ENCODE measurements at regions not wholly inside any gene's neighbourhood (a gene's known extent, or its start where the extent isn't known, plus 50 kb on each side); places are given as distances from the start of the nearest gene placed in this dataset.

DNA sequence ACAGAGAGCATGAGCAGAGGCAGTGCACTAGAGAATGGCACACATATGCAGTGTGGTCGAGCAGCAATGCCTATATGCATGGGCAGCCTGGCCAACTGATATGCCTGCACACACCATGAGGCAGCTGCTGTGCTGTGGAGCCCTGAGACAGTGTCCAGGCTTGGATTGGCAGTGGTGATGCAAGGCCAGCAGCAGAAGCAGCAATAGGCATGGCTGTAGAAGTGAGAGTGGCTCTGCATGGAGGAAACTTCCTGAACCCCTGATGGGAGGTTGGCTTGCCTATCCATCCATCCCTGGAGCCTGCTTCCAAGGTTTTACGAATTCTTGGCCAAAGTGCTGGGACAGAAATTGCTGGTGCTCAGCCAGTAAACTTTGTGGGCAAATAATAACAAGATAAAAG, 89.7 kb downstream of the DIRAS3 start:
- H3K36me3 ChIP-seq (ENCODE audit: insufficient read depth), result no peaks in the 10 kb centered on the region
- no peak overlapping the region for H3K27ac ChIP-seq (ENCODE audit: low read depth)
- WGBS, result 76% methylated on average over 2 of the region's 2 CpGs
- DNase-seq (ENCODE audit: extremely low spot score), result no peak
- H3K4me1 ChIP-seq (ENCODE audit: insufficient read depth), result no peaks in the 10 kb centered on the region
- no peak overlapping the region for H3K4me3 ChIP-seq (ENCODE audit: low read depth, low read length)

DNA sequence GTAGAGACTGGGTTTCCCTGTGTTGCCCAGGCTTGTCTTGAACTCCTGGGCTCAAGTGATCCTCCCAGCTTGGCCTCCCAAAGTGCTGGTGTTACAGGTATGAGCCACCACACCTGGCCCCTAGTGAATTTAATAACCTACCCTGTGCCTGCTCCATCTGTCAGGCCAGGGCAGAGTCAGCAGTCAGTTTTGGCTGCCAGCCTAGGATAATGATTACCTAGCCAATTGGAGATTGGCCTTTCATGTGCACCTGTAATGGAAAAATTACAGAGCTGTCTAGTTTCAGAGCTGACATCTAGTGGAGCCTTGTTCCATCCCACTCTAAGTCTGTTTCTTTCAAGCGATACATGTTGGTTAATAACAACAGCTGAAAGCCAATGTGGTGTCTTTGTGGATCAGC, 92.0 kb downstream of the DIRAS3 start:
- Histone ChIP-seq H3K4me3 (ENCODE audit: low read depth, low read length) (no peak overlapping the region), H3K4me1 (ENCODE audit: insufficient read depth) (no peaks in the 10 kb centered on the region), H3K27ac (ENCODE audit: low read depth) (no peak overlapping the region), H3K36me3 (ENCODE audit: insufficient read depth) (no peaks in the 10 kb centered on the region)
- WGBS, result 96% methylated on average over 1 of the region's 1 CpG
- no peak for DNase-seq (ENCODE audit: extremely low spot score)

DNA sequence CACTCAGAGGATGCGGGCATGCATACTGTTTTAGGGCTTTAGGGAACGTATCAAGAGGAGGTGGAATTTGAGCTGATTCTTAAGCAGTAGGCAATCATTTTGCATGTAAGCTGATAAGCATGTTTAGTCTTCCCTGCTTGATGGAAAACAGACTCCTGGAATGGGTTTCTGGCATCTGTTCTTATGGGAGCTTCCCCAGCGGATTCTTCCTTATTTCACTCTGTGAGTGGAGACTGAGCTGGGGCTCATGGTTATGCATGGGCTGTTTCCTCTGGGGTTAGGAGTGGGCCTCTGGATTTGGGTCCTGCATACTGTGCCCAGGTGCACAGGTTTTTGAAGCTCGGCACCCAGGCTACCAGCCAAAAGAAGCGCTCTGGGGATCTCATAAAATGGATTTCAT, 93.4 kb downstream of the DIRAS3 start:
- no peaks in the 10 kb centered on the region for H3K36me3 ChIP-seq (ENCODE audit: insufficient read depth)
- H3K4me3 ChIP-seq (ENCODE audit: low read depth, low read length), result no peak overlapping the region
- H3K4me1 ChIP-seq (ENCODE audit: insufficient read depth), result no peaks in the 10 kb centered on the region
- no peak overlapping the region for H3K27ac ChIP-seq (ENCODE audit: low read depth)
- DNase-seq (ENCODE audit: extremely low spot score), result peak; percentile 54
- WGBS, result 32% methylated on average over 5 of the region's 5 CpGs

DNA sequence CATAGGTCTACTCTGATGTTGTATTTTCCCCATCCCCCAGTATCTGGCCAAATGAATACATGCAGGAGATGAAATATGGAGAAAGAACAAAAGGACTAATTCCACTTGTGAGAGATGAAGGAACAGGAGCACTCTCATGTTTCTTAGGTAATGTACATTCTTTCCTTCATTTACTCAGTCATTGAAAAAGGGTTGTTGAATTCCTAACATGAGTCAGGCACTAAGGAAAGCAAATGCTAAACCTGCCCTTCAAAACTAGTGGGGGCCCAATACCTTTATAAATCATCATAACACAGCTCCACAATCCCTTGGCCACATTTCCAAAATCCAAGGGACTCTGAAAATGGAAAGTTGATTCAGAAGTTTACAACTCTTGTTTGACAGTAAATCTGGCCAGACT, 94.3 kb downstream of the DIRAS3 start:
- no peak overlapping the region for H3K27ac ChIP-seq (ENCODE audit: low read depth)
- no peaks in the 10 kb centered on the region for H3K4me1 ChIP-seq (ENCODE audit: insufficient read depth)
- no peak for DNase-seq (ENCODE audit: extremely low spot score)
- no peak overlapping the region for H3K4me3 ChIP-seq (ENCODE audit: low read depth, low read length)
- H3K36me3 ChIP-seq (ENCODE audit: insufficient read depth), result no peaks in the 10 kb centered on the region

DNA sequence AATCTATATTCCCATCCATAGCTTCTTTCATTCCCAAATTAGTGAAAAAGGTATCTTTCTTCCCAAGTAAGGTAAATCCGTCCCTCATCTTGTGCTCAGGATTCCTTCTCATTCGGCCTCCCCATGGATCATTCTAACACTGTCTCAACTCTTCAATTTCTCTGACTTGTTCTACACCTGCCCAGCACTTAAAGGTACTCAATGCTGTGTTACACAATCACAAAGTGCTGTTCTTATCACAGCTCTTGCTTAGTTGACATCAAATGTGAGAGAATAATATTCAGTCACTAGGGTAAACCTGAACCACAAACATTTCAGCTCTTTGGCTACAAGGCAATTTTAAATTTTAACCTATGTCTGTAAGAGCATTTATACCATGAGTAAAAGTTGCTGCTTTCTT, 94.8 kb downstream of the DIRAS3 start:
- no peaks in the 10 kb centered on the region for H3K36me3 ChIP-seq (ENCODE audit: insufficient read depth)
- 95% methylated on average over 2 of the region's 2 CpGs for WGBS

DNA sequence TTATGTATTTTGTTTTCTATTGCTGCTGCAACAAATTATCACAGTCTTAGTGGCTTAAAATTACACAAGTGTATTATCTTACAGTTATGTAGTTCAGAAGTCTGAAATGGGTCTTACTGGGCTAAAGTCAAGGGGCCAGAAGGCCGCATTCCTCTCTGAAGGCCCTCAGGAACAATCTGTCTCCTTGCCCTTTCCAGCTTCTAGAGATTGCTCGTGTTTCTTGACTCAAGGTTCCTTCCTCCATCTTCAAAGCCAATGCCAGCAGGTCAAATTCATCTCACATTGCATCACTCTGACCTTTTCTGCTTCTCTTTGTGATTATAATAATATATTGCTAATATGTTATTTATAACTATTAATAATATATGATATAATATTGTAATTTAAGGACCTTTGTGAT, 97.1 kb downstream of the DIRAS3 start:
- 88% methylated on average over 2 of the region's 2 CpGs for WGBS
- Histone ChIP-seq H3K4me1 (ENCODE audit: insufficient read depth) (no peaks in the 10 kb centered on the region), H3K4me3 (ENCODE audit: low read depth, low read length) (no peak overlapping the region), H3K36me3 (ENCODE audit: insufficient read depth) (no peaks in the 10 kb centered on the region), H3K27ac (ENCODE audit: low read depth) (no peak overlapping the region)
- DNase-seq (ENCODE audit: extremely low spot score), result no peak

More for the DNA sequence above, 94.8 kb downstream of the DIRAS3 start:
- H3K4me1 ChIP-seq (ENCODE audit: insufficient read depth), result no peaks in the 10 kb centered on the region
- no peak overlapping the region for H3K27ac ChIP-seq (ENCODE audit: low read depth)
- no peak overlapping the region for H3K4me3 ChIP-seq (ENCODE audit: low read depth, low read length)
- no peak for DNase-seq (ENCODE audit: extremely low spot score)

DNA sequence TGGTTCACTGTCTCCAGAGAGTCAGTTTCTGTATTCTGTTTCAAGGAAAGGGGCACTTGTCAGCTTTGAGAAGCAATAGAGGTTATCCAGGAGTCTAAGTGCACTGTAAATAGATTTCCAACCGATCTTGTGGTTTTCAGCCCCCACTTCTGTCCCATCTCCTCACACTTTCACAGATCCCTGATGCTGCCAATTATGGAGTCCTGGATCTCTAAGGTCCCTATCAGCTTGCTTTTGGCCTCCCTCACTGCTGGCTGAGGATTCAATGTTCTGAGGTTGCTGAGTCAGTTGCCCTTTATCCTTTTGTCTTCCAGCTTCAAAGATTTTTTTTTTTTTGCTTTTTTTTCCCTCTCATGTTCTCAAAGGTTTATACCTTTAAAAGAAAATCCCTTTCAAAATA, 98.4 kb downstream of the DIRAS3 start:
- Histone ChIP-seq H3K4me1 (ENCODE audit: insufficient read depth) (no peaks in the 10 kb centered on the region), H3K4me3 (ENCODE audit: low read depth, low read length) (no peak overlapping the region), H3K36me3 (ENCODE audit: insufficient read depth) (no peaks in the 10 kb centered on the region), H3K27ac (ENCODE audit: low read depth) (no peak overlapping the region)
- no peak for DNase-seq (ENCODE audit: extremely low spot score)
- WGBS, result 46% methylated on average over 1 of the region's 1 CpG

DNA sequence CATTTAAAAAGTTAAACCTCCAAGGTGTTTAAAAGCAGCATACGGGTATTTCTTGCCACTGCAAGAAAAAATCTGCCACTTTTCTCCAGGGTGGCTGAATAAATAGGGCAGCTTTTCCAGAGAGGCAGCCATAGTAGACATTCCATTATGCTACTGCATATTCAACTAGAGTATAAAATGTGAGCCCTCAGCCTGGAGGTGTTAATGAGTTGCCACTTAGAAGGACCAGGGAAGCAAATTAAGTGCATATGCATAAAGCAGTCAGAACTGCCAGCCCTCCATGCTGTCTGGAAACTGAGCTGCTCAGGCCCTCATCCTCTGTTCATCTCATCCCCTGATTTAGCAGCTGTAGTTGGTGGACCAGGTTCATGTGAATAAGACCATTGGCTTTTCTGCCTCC, 99.4 kb downstream of the DIRAS3 start:
- no peaks in the 10 kb centered on the region for H3K36me3 ChIP-seq (ENCODE audit: insufficient read depth)
- no peak overlapping the region for H3K4me3 ChIP-seq (ENCODE audit: low read depth, low read length)
- WGBS, result 92% methylated on average over 1 of the region's 1 CpG
- no peak overlapping the region for H3K27ac ChIP-seq (ENCODE audit: low read depth)
- no peaks in the 10 kb centered on the region for H3K4me1 ChIP-seq (ENCODE audit: insufficient read depth)
- DNase-seq (ENCODE audit: extremely low spot score), result no peak

DNA sequence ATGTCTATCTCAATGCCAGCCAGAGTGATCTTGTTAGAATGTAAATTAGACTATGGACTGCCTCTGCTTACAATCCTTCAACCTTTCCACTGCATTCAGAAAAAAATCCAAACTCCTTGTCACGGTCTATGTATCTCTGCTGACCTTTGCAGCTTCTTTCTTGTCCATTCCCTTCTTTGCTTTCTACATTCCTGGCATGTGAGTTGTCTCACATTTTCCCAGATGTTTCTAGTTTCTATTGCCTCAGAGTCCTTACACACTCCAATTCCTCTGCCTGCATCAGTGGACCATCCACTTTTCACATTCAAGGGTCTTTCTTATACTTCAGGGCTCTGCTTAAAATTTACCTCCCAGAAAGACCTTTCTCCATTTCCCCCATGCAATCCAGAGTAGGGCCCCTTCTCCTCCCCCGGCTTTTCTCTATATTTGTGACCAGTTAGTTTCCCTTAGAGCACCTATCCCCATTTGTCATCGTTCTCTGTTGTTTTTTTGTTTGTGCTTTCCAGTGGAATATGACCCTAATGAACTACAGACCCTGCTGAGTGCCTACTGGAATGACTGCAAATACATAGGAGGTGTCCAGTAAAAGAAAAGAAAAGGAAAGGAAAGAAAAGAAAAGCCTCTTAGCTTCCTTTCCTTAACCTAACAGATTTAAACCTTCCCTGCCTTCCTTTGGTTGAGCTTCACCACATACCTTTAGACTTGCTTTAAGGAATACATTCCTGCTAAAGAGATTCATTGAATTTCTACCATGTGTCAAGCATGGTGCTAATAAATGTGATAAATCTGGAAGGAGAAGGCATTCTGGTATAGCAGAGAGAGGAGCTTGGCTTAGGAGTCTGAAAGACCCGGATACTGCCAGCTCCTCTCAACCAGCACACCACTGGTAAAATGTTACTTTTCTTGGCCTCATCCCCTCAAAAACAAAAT, 102.0 kb downstream of the DIRAS3 start:
- no peak for DNase-seq (ENCODE audit: extremely low spot score)
- WGBS, result 69% methylated on average over 4 of the region's 4 CpGs
- Histone ChIP-seq H3K4me1 (ENCODE audit: insufficient read depth) (no peaks in the 10 kb centered on the region), H3K4me3 (ENCODE audit: low read depth, low read length) (no peak overlapping the region), H3K36me3 (ENCODE audit: insufficient read depth) (no peaks in the 10 kb centered on the region), H3K27ac (ENCODE audit: low read depth) (no peak overlapping the region)

DNA sequence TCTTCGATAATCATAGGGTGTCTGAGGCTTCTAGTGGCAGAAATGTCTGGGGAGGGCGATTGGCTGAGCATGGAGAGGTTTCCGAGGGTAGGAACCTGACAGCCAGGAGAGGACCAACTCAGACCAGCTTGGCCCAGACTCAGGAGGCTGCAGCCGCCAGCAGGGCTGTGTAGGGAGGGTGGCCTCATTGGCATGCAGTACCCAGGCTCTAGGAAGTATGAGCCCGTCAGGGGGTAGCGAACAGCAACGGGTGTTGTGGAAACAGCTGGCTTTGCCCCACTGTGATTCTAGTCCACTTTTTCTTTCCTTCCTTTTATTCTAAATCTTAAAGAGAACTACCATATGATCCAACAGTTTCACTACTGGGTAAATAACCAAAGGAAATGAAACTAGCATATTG, 103.3 kb downstream of the DIRAS3 start:
- no peak for DNase-seq (ENCODE audit: extremely low spot score)
- Histone ChIP-seq H3K27ac (ENCODE audit: low read depth) (no peak overlapping the region), H3K4me3 (ENCODE audit: low read depth, low read length) (no peak overlapping the region), H3K36me3 (ENCODE audit: insufficient read depth) (no peaks in the 10 kb centered on the region), H3K4me1 (ENCODE audit: insufficient read depth) (no peaks in the 10 kb centered on the region)
- WGBS, result 71% methylated on average over 7 of the region's 7 CpGs

DNA sequence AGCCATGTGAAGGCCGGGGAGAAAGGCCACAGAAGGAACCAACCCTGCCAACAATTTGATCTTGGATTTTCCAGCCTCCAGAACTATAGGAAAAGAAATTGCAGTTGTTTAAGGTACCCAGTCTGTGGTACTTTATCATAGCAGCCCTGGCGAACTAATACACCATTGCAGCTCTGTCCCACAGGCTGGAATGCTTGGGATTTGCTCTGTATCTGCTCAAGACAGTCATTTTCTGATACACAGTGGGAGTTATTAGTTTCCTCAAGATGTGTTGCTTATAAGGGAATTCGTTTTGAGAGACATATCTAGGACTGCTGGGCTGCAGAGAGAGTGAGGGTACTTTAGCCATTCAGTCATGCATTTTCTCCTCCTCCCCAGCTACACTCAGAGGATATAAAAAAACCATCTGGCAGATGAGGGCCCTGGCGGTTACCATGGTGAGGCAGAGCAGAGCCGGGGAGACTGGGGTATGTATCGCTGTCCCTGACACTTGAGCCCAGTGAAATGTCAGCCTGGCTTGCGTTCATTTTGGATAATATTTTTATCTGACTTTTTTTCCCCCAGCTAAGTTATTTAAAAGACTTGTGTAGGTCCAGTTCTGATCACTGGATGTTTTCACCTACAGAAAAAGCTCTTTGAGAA, 104.6 kb downstream of the DIRAS3 start:
- Histone ChIP-seq H3K27ac (ENCODE audit: low read depth) (no peak overlapping the region), H3K4me1 (ENCODE audit: insufficient read depth) (no peaks in the 10 kb centered on the region), H3K4me3 (ENCODE audit: low read depth, low read length) (no peak overlapping the region), H3K36me3 (ENCODE audit: insufficient read depth) (no peaks in the 10 kb centered on the region)
- WGBS, result 37% methylated on average over 7 of the region's 7 CpGs
- no peak for DNase-seq (ENCODE audit: extremely low spot score)

DNA sequence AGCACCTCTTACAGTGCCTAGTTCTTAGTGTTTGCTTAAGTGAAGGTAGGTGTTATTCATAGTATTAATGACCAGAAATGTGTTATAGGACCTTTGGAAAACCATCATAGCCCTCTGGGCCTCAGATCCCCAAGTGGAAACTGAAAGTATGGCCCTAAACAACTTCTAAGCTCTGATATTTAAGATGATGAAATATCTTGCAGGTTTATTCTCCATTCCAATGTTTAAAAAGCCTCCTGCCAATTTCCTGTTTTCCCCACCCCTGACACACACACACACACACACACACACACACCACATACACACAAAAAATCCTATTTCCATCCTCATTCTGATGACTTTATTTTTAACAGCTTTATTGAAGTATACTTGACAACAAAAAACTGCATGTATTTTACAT, 108.2 kb downstream of the DIRAS3 start:
- no peak for DNase-seq (ENCODE audit: extremely low spot score)
- Histone ChIP-seq H3K4me1 (ENCODE audit: insufficient read depth) (no peaks in the 10 kb centered on the region), H3K27ac (ENCODE audit: low read depth) (no peak overlapping the region), H3K36me3 (ENCODE audit: insufficient read depth) (no peaks in the 10 kb centered on the region), H3K4me3 (ENCODE audit: low read depth, low read length) (no peak overlapping the region)

DNA sequence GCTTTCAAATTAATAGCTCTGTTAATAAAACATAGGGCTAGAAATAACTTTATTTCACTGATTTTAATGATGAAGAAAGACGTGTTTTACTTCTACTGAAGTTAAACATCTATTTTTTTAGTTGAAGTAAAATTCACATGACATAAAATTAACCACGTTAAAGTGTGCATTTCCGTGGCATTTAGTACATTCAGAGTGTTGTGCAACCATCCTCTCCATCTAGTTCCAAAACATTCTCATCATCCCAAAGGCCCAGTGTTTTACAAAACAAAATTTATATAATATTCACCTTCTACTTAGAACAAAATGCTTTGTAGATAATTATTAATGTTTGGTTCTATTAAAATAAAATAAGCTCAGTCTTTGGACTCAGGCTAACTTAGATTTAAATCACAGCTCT, 108.5 kb upstream of the GNG12 start:
- WGBS, result 76% methylated on average over 3 of the region's 3 CpGs
- Histone ChIP-seq H3K4me1 (ENCODE audit: insufficient read depth) (no peaks in the 10 kb centered on the region), H3K27ac (ENCODE audit: low read depth) (no peak overlapping the region), H3K36me3 (ENCODE audit: insufficient read depth) (no peaks in the 10 kb centered on the region), H3K4me3 (ENCODE audit: low read depth, low read length) (no peak overlapping the region)
- no peak for DNase-seq (ENCODE audit: extremely low spot score)

DNA sequence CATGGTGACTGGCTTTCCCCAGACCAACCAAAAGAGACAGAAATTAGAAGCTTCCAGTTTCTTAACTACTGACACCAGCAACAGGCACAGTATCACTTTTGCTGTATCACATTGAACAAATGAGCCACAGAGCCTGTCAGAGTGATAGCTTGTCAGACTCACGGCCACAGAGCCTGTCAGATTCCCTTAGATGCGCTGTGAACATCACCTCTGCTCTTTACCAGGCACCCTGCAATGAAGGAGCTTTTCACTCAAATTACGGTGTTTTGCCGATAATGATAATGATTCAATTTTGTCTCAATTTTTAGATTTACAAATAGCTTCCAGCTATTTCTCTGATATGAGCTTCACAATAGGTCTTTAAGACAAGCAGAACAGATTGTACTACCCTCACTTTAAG, 107.9 kb upstream of the GNG12 start:
- no peaks in the 10 kb centered on the region for H3K36me3 ChIP-seq (ENCODE audit: insufficient read depth)
- WGBS, result 97% methylated on average over 4 of the region's 4 CpGs

More for the DNA sequence above, 107.9 kb upstream of the GNG12 start:
- Histone ChIP-seq H3K4me3 (ENCODE audit: low read depth, low read length) (no peak overlapping the region), H3K4me1 (ENCODE audit: insufficient read depth) (no peaks in the 10 kb centered on the region), H3K27ac (ENCODE audit: low read depth) (no peak overlapping the region)
- no peak for DNase-seq (ENCODE audit: extremely low spot score)

Data from urinary bladder (tissue), 3 donors.